Mammary epithelial cell (primary cell): ENCODE measurements at regions not wholly inside any gene's neighbourhood (a gene's known extent, or its start where the extent isn't known, plus 50 kb on each side); places are given as distances from the start of the nearest gene placed in this dataset.

Experiments used
- CTCF ChIP-seq, 2 donors: IDR thresholded peaks in 1 of 2; conservative IDR thresholded peaks in 1 of 2; 2 replicates each; pipeline ENCODE4 v1.5.1; 2011 to 2012; ENCODE audit warnings: inconsistent platforms in 2 of 2, low read length in 2 of 2, mild to moderate bottlenecking in 2 of 2, control low read depth in 1 of 2, low read depth in 1 of 2; ENCODE audit not compliant: insufficient read depth in 1 of 2; ENCODE audit errors: extremely low read depth in 1 of 2
- EZH2 ChIP-seq: IDR thresholded peaks from 2 replicates; pipeline ENCODE4 v1.6.1; 2012; ENCODE audit warnings: low read length, inconsistent platforms, borderline replicate concordance

GRCh38 chr21:41029571-41029970 lies 138.4 kb upstream of the BACE2 start:
- no peak for TF ChIP-seq CTCF (conservative IDR thresholded peaks at IDR 0.05 in 1 of 2, IDR thresholded peaks at IDR 0.05 in 1 of 2; ENCODE audit: extremely low read depth in 1 of 2, insufficient read depth in 1 of 2, low read depth in 1 of 2, low read length in 2 of 2)
- TF ChIP-seq EZH2: no peak
